Keratinocyte (primary cell): ENCODE measurements at regions not wholly inside any gene's neighbourhood (a gene's known extent, or its start where the extent isn't known, plus 50 kb on each side); places are given as distances from the start of the nearest gene placed in this dataset.

ENCODE experiments used
- EZH2 ChIP-seq: IDR thresholded peaks from one replicate; pipeline ENCODE4 v1.6.1; 2012; ENCODE audit warnings: inconsistent platforms, mild to moderate bottlenecking, low read length, moderate library complexity
- TF ChIP-seq, protein P1 (sequence below), 3 experiments: IDR thresholded peaks in 1 of 3; conservative IDR thresholded peaks in 1 of 3; optimal IDR thresholded peaks in 1 of 3; 2 replicates in 2 of 3; 3 replicates in 1 of 3; pipeline versions ENCODE3 to v1.5.1; 2011; ENCODE audit warnings: low read length in 3 of 3, mild to moderate bottlenecking in 3 of 3, moderate library complexity in 2 of 3, control low read depth in 1 of 3, inconsistent platforms in 1 of 3; ENCODE audit not compliant: insufficient read depth in 2 of 3; ENCODE audit errors: extremely low read depth in 1 of 3

DNA sequence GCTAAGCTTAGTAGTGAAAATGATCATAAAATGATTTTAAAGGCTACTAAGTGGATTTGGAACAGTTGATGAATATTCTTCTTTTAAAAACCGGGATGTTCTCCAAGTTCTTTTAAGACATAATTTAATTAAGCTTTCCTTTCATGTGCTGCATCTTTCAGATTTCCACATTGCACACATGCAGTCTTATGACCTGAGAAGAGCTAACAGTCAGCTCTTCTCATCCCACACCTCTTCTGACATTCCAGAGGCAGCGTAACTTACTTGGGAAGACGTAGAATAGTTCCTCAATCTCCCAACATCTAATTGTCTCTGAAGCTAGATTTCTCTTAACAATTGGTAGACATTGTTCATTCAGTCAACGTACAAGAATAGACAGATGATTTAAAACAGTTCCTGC lies 181.8 kb downstream of the SP3 start:
- TF ChIP-seq, protein P1, sequence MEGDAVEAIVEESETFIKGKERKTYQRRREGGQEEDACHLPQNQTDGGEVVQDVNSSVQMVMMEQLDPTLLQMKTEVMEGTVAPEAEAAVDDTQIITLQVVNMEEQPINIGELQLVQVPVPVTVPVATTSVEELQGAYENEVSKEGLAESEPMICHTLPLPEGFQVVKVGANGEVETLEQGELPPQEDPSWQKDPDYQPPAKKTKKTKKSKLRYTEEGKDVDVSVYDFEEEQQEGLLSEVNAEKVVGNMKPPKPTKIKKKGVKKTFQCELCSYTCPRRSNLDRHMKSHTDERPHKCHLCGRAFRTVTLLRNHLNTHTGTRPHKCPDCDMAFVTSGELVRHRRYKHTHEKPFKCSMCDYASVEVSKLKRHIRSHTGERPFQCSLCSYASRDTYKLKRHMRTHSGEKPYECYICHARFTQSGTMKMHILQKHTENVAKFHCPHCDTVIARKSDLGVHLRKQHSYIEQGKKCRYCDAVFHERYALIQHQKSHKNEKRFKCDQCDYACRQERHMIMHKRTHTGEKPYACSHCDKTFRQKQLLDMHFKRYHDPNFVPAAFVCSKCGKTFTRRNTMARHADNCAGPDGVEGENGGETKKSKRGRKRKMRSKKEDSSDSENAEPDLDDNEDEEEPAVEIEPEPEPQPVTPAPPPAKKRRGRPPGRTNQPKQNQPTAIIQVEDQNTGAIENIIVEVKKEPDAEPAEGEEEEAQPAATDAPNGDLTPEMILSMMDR (optimal IDR thresholded peaks at IDR 0.05 in 1 of 3, IDR thresholded peaks at IDR 0.05 in 1 of 3, conservative IDR thresholded peaks at IDR 0.05 in 1 of 3; ENCODE audit: extremely low read depth in 1 of 3, insufficient read depth in 2 of 3, low read length in 3 of 3), result no peak
- TF ChIP-seq EZH2, result no peak
